Glutamatergic neuron (in vitro differentiated cells): ENCODE measurements at regions not wholly inside any gene's neighbourhood (a gene's known extent, or its start where the extent isn't known, plus 50 kb on each side); places are given as distances from the start of the nearest gene placed in this dataset.

Source experiments
- DNase-seq: peaks from one replicate; pipeline ENCODE4 v3.0.0; 2022
- H3K27ac Mint-ChIP-seq: one replicate; pipeline ENCODE4 v1.8.0; 2020; ENCODE audit warnings: mild to moderate bottlenecking, mixed read lengths, inconsistent platforms; ENCODE audit not compliant: unreplicated experiment
- H3K27me3 Mint-ChIP-seq: one replicate; pipeline ENCODE4 v1.8.0; 2020; ENCODE audit warnings: mild to moderate bottlenecking, moderate library complexity, mixed read lengths, inconsistent platforms; ENCODE audit not compliant: unreplicated experiment
- H3K36me3 Mint-ChIP-seq: one replicate; pipeline ENCODE4 v1.8.0; 2020; ENCODE audit warnings: mild to moderate bottlenecking, mixed read lengths, inconsistent platforms; ENCODE audit not compliant: unreplicated experiment
- H3K4me1 Mint-ChIP-seq: one replicate; pipeline ENCODE4 v1.8.0; 2020; ENCODE audit warnings: mild to moderate bottlenecking, low read depth, mixed read lengths, inconsistent platforms; ENCODE audit not compliant: unreplicated experiment
- H3K4me3 Mint-ChIP-seq: one replicate; pipeline ENCODE4 v1.8.0; 2020; ENCODE audit warnings: mild to moderate bottlenecking, mixed read lengths, inconsistent platforms; ENCODE audit not compliant: unreplicated experiment
- H3K9me3 Mint-ChIP-seq: one replicate; pipeline ENCODE4 v1.8.0; 2020; ENCODE audit warnings: mild to moderate bottlenecking, moderate library complexity, mixed read lengths, inconsistent platforms; ENCODE audit not compliant: unreplicated experiment
- CTCF ChIP-seq: fragments of 200-600 bp; sonication (generic); IDR thresholded peaks from one replicate; pipeline ENCODE4 v1.5.0; 2021; ENCODE audit not compliant: partially characterized antibody, unreplicated experiment

GRCh38 chr4:63275491-63275890 lies 1133.8 kb downstream of the TECRL start:
- Mint-ChIP-seq H3K36me3 (no peaks in the 10 kb centered on the region), H3K4me1 (no peaks in the 10 kb centered on the region), H3K27me3 (no peaks in the 10 kb centered on the region), H3K4me3 (no peak overlapping the region), H3K9me3 (no peaks in the 10 kb centered on the region), H3K27ac (no peak overlapping the region)
- TF ChIP-seq CTCF, result no peak
- DNase-seq, result no peak

- Mint-ChIP-seq H3K27me3 (no peaks in the 10 kb centered on the region), H3K4me1 (no peaks in the 10 kb centered on the region), H3K36me3 (no peaks in the 10 kb centered on the region), H3K9me3 (no peaks in the 10 kb centered on the region), H3K27ac (no peak overlapping the region), H3K4me3 (no peak overlapping the region)
- DNase-seq, result no peak
- no peak for TF ChIP-seq CTCF
Measured at GRCh38 chr4:63269156-63269555, 1140.1 kb downstream of the TECRL start.

DNA sequence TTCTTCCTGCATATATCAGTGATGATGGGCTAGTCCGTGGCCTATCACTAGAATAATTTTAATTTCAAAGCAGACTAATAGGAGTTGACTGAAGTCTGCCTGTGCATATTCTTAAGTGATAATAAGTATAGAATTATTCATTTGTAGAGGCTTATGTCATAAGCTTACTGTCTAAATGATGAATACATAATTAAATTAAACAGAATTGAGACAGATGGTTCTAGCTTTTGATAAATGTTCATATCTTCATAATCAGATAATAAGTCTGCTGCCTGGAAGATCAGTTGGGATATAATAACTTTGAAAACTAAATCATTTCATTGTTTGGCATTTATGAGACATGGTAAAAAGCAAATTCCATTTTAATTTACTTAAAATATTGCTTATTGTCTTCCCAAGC lies 1175.6 kb downstream of the TECRL start:
- Mint-ChIP-seq H3K27me3 (no peaks in the 10 kb centered on the region), H3K27ac (no peak overlapping the region), H3K4me1 (no peaks in the 10 kb centered on the region), H3K9me3 (peaks cover 1% of the 10 kb centered on the region), H3K4me3 (no peak overlapping the region), H3K36me3 (no peaks in the 10 kb centered on the region)
- no peak for TF ChIP-seq CTCF
- no peak for DNase-seq

GRCh38 chr4:63232058-63232457 lies 1177.2 kb downstream of the TECRL start:
- DNase-seq, result no peak
- no peak for TF ChIP-seq CTCF
- no peak overlapping the region for H3K4me3 Mint-ChIP-seq
- no peaks in the 10 kb centered on the region for H3K27me3 Mint-ChIP-seq
- peaks cover 1% of the 10 kb centered on the region for H3K9me3 Mint-ChIP-seq
- H3K4me1 Mint-ChIP-seq, result no peaks in the 10 kb centered on the region
- H3K36me3 Mint-ChIP-seq, result no peaks in the 10 kb centered on the region
- H3K27ac Mint-ChIP-seq, result no peak overlapping the region

- DNase-seq, result no peak
- Mint-ChIP-seq H3K36me3 (no peaks in the 10 kb centered on the region), H3K27ac (no peak overlapping the region), H3K4me3 (no peak overlapping the region), H3K4me1 (no peaks in the 10 kb centered on the region), H3K9me3 (no peaks in the 10 kb centered on the region), H3K27me3 (no peaks in the 10 kb centered on the region)
- no peak for TF ChIP-seq CTCF
Measured at GRCh38 chr4:63226229-63226628, 1183.0 kb downstream of the TECRL start.
